H1 (cell line): ENCODE measurements at regions not wholly inside any gene's neighbourhood (a gene's known extent, or its start where the extent isn't known, plus 50 kb on each side); places are given as distances from the start of the nearest gene placed in this dataset.

Source experiments
- CTCF ChIA-PET: fragments of 300-600 bp; sonication (Branson Sonifier 250); formaldehyde crosslinking; loops from one replicate; lab custom pipeline; 2021; ENCODE audit not compliant: partially characterized antibody; lab: Charles Lee
- POLR2A ChIA-PET: fragments of 300-600 bp; sonication (Branson Sonifier 250); formaldehyde crosslinking; loops from one replicate; lab custom pipeline; 2021; ENCODE audit warnings: inconsistent platforms; ENCODE audit not compliant: partially characterized antibody; lab: Charles Lee
- DNase-seq, 2 experiments: peaks; one replicate each; pipeline versions ENCODE4 v3.0.0 to v3.0.0-alpha.2; 2010 to 2022; ENCODE audit warnings: low spot score in 2 of 2, low read depth in 1 of 2, mixed read lengths in 1 of 2
- FAIRE-seq: peaks from 2 replicates; lab custom pipeline; 2011; peaks lifted over from hg19 to GRCh38; lab: Jason Lieb, UNC
- H2AFZ ChIP-seq: 2 replicates; pipeline ENCODE4 v1.8.1; 2012; ENCODE audit warnings: low read length, inconsistent platforms
- H2AK5ac ChIP-seq: 2 replicates; pipeline ENCODE4 v1.6.1; 2013; ENCODE audit warnings: low read depth, low read length
- H2BK120ac ChIP-seq: replicated peaks from 2 replicates; pipeline ENCODE3; 2013; ENCODE audit warnings: low read depth, low read length, inconsistent platforms
- H2BK12ac ChIP-seq: 2 replicates; pipeline ENCODE4 v1.6.1; 2013; ENCODE audit warnings: low read depth, low read length
- H2BK15ac ChIP-seq: 2 replicates; pipeline ENCODE4 v1.6.1; 2013; ENCODE audit warnings: low read length
- H2BK20ac ChIP-seq: 2 replicates; pipeline ENCODE4 v1.6.1; 2013; ENCODE audit warnings: low read length
- H2BK5ac ChIP-seq: 2 replicates; pipeline ENCODE4 v1.6.1; 2013; ENCODE audit warnings: low read depth, low read length
- H3K14ac ChIP-seq: 2 replicates; pipeline ENCODE4 v1.6.1; 2013; ENCODE audit warnings: inconsistent platforms; ENCODE audit not compliant: insufficient read length
- H3K18ac ChIP-seq: 2 replicates; pipeline ENCODE4 v1.6.1; 2013; ENCODE audit warnings: low read length; ENCODE audit errors: extremely low read depth
- H3K23ac ChIP-seq: 2 replicates; pipeline ENCODE4 v1.6.1; 2013; ENCODE audit warnings: inconsistent platforms; ENCODE audit not compliant: insufficient read length
- H3K23me2 ChIP-seq: 2 replicates; pipeline ENCODE4 v1.6.1; 2013; ENCODE audit warnings: low read depth, low read length
- H3K27ac ChIP-seq: 2 replicates; pipeline ENCODE4 v1.6.1; 2011; ENCODE audit warnings: low read depth, low read length, inconsistent platforms
- H3K27me3 ChIP-seq, 4 experiments: replicated peaks in 1 of 4; 1 replicate in 1 of 4; 2 replicates in 3 of 4; pipeline versions ENCODE4 v1.6.1 to v1.8.1; 2011 to 2013; ENCODE audit warnings: low read length in 3 of 4, mild to moderate bottlenecking in 3 of 4, inconsistent platforms in 2 of 4, mixed read lengths in 2 of 4, moderate library complexity in 1 of 4; ENCODE audit not compliant: control insufficient read depth in 3 of 4, insufficient read depth in 3 of 4; ENCODE audit errors: extremely low read depth in 1 of 4
- H3K36me3 ChIP-seq, 4 experiments: 2 replicates each; pipeline versions ENCODE4 v1.6.1 to v1.8.1; 2011 to 2013; ENCODE audit warnings: mild to moderate bottlenecking in 4 of 4, low read length in 3 of 4, moderate library complexity in 2 of 4, control low read depth in 1 of 4, inconsistent platforms in 1 of 4; ENCODE audit not compliant: insufficient read depth in 4 of 4, control insufficient read depth in 2 of 4
- H3K4ac ChIP-seq: replicated peaks from 2 replicates; pipeline ENCODE3; 2013; ENCODE audit warnings: low read length, low read depth, mixed read lengths, inconsistent platforms; ENCODE audit not compliant: insufficient read length
- H3K4me1 ChIP-seq, 4 experiments: replicated peaks in 1 of 4; 1 replicate in 1 of 4; 2 replicates in 3 of 4; pipeline versions ENCODE4 v1.6.1 to v1.8.1; 2011 to 2013; ENCODE audit warnings: low read length in 3 of 4, inconsistent platforms in 2 of 4, mixed read lengths in 1 of 4; ENCODE audit not compliant: insufficient read depth in 4 of 4, control insufficient read depth in 3 of 4
- H3K4me2 ChIP-seq, 2 experiments: 2 replicates each; pipeline versions ENCODE4 v1.6.1 to v1.8.1; 2011 to 2013; ENCODE audit warnings: low read depth in 2 of 2, low read length in 2 of 2, control low read depth in 1 of 2, inconsistent platforms in 1 of 2, mild to moderate bottlenecking in 1 of 2; ENCODE audit not compliant: insufficient read depth in 1 of 2
- H3K4me3 ChIP-seq, 4 experiments: fragments of 200-600, 300-600 bp in 1 of 4; sonication (generic), shearing (Covaris generic), sonication (Bioruptor Twin) in 1 of 4; 2 replicates each; pipeline versions ENCODE4 v1.5.1 to v1.8.1; 2011 to 2016; ENCODE audit warnings: low read length in 4 of 4, low read depth in 3 of 4, control low read depth in 2 of 4, inconsistent platforms in 2 of 4, mild to moderate bottlenecking in 2 of 4, mixed read lengths in 1 of 4, moderate library complexity in 1 of 4; ENCODE audit not compliant: insufficient read depth in 2 of 4; ENCODE audit errors: extremely low read depth in 1 of 4
- H3K56ac ChIP-seq: replicated peaks from 2 replicates; pipeline ENCODE3; 2013; ENCODE audit warnings: low read depth, mild to moderate bottlenecking, mixed read lengths, low read length, inconsistent platforms; ENCODE audit not compliant: insufficient read length
- H3K79me1 ChIP-seq: 2 replicates; pipeline ENCODE4 v1.6.1; 2013; ENCODE audit warnings: low read depth, low read length, control low read depth
- H3K79me2 ChIP-seq, 2 experiments: 2 replicates each; pipeline versions ENCODE4 v1.6.1 to v1.8.1; 2012 to 2013; ENCODE audit warnings: low read length in 2 of 2, mild to moderate bottlenecking in 2 of 2, inconsistent platforms in 1 of 2; ENCODE audit not compliant: insufficient read depth in 2 of 2, control insufficient read depth in 1 of 2
- H3K9ac ChIP-seq, 4 experiments: replicated peaks in 1 of 4; 1 replicate in 1 of 4; 2 replicates in 3 of 4; pipeline versions ENCODE4 v1.6.1 to v1.8.1; 2011 to 2013; ENCODE audit warnings: low read depth in 3 of 4, low read length in 3 of 4, control low read depth in 2 of 4, mild to moderate bottlenecking in 2 of 4, moderate library complexity in 2 of 4, inconsistent platforms in 1 of 4; ENCODE audit errors: extremely low read depth in 1 of 4
- H3K9me3 ChIP-seq, 2 experiments: 2 replicates each; pipeline versions ENCODE4 v1.6.1 to v1.8.1; 2012 to 2013; ENCODE audit warnings: mild to moderate bottlenecking in 2 of 2, moderate library complexity in 2 of 2, control low read depth in 1 of 2, inconsistent platforms in 1 of 2, low read depth in 1 of 2, low read length in 1 of 2, mixed read lengths in 1 of 2; ENCODE audit not compliant: insufficient read depth in 2 of 2
- H4K20me1 ChIP-seq, 2 experiments: replicated peaks in 1 of 2; 2 replicates each; pipeline versions ENCODE3 to v1.8.1; 2011 to 2013; ENCODE audit warnings: inconsistent platforms in 2 of 2, low read length in 2 of 2, mild to moderate bottlenecking in 1 of 2; ENCODE audit not compliant: insufficient read depth in 2 of 2, control insufficient read depth in 1 of 2
- H4K5ac ChIP-seq: 2 replicates; pipeline ENCODE4 v1.6.1; 2013; ENCODE audit warnings: low read length, low read depth, mixed read lengths, inconsistent platforms; ENCODE audit not compliant: insufficient read length
- H4K8ac ChIP-seq: 2 replicates; pipeline ENCODE4 v1.8.0; 2013; ENCODE audit warnings: mild to moderate bottlenecking, moderate library complexity, low read length, inconsistent platforms; ENCODE audit not compliant: insufficient read depth; ENCODE audit errors: extremely low read depth
- H4K91ac ChIP-seq: replicated peaks from 2 replicates; pipeline ENCODE3; 2013; ENCODE audit warnings: low read length, mixed read lengths, inconsistent platforms; ENCODE audit not compliant: insufficient read length
- ASH2L ChIP-seq: fragments of 200-600, 300-600 bp; sonication (generic); IDR thresholded peaks from one replicate; pipeline ENCODE4 v1.7.1; 2017; ENCODE audit warnings: low read length
- BACH1 ChIP-seq: IDR thresholded peaks from 2 replicates; pipeline ENCODE4 v1.6.1; 2012; ENCODE audit warnings: low read length, improper control_type of control experiment
- CBX8 ChIP-seq: fragments of 300-800, 300-1000 bp; sonication (generic); IDR thresholded peaks from 2 replicates; pipeline ENCODE4 v1.7.1; 2016; ENCODE audit warnings: low read depth, low read length, borderline replicate concordance
- CHD2 ChIP-seq: IDR thresholded peaks from 2 replicates; pipeline ENCODE4 v1.6.1; 2012; ENCODE audit warnings: low read length, improper control_type of control experiment
- CREB1 ChIP-seq: IDR thresholded peaks from 2 replicates; pipeline ENCODE4 v1.6.1; 2012; ENCODE audit warnings: inconsistent platforms
- E2F6 ChIP-seq: IDR thresholded peaks from 2 replicates; pipeline ENCODE4 v1.6.1; 2012; ENCODE audit warnings: inconsistent platforms
- GABPA ChIP-seq: IDR thresholded peaks from 2 replicates; pipeline ENCODE4 v1.6.1; 2011; ENCODE audit warnings: mild to moderate bottlenecking, low read length, moderate library complexity, borderline replicate concordance; ENCODE audit not compliant: insufficient read depth
- GTF2F1 ChIP-seq: IDR thresholded peaks from 2 replicates; pipeline ENCODE4 v1.6.1; 2012; ENCODE audit warnings: low read depth, low read length, improper control_type of control experiment, borderline replicate concordance
- KDM5A ChIP-seq: fragments of 200-600 bp; IDR thresholded peaks from 2 replicates; pipeline ENCODE4 v1.7.1; 2012; ENCODE audit warnings: mild to moderate bottlenecking, low read length, inconsistent platforms, mixed read lengths
- SP4 ChIP-seq: IDR thresholded peaks from 2 replicates; pipeline ENCODE4 v1.6.1; 2012; ENCODE audit warnings: low read length, inconsistent platforms
- SUZ12 ChIP-seq: fragments of 200-600 bp; sonication (generic); IDR thresholded peaks from 2 replicates; pipeline ENCODE4 v1.6.1; 2012; ENCODE audit warnings: mild to moderate bottlenecking, inconsistent platforms, low read length, moderate library complexity, mixed read lengths
- TEAD4 ChIP-seq: IDR thresholded peaks from 2 replicates; pipeline ENCODE4 v1.6.1; 2012; ENCODE audit warnings: low read depth, low read length, inconsistent platforms, mixed read lengths
- WGBS, 2 experiments: shearing (Covaris generic) in 1 of 2; methylation state at CpG; one replicate each; pipeline versions ENCODE4 v1.1.6 to v1.1.7; 2013 to 2015; ENCODE audit warnings: low lambda C conversion rate in 2 of 2, mixed read lengths in 2 of 2, inconsistent platforms in 1 of 2, low coverage in 1 of 2, missing lambda C conversion rate in 1 of 2; ENCODE audit not compliant: insufficient replicate concordance in 2 of 2, insufficient coverage in 1 of 2, insufficient read length in 1 of 2; ENCODE audit errors: extremely low coverage in 1 of 2, missing lambda C conversion rate in 1 of 2; 5-methylcytosine and 5-hydroxymethylcytosine counted together

GRCh38 chr2:109683452-109683851 lies 69.3 kb downstream of the SOWAHC start:
- no peak overlapping the region for H2AK5ac ChIP-seq
- H3K23ac ChIP-seq: no peak overlapping the region
- H3K27me3 ChIP-seq: no peaks in the 10 kb centered on the region
- no peaks in the 10 kb centered on the region for H3K79me2 ChIP-seq
- H2BK20ac ChIP-seq: no peak overlapping the region
- H2BK12ac ChIP-seq: no peak overlapping the region
- H4K20me1 ChIP-seq: no peaks in the 10 kb centered on the region
- no peaks in the 10 kb centered on the region for H3K79me1 ChIP-seq
- no peak overlapping the region for H2AFZ ChIP-seq
- H4K8ac ChIP-seq: no peak overlapping the region
- FAIRE-seq (no peak), DNase-seq (no peak)
- no peak overlapping the region for H3K27ac ChIP-seq
- H3K18ac ChIP-seq: no peak overlapping the region
- H3K14ac ChIP-seq: no peak overlapping the region
- H2BK120ac ChIP-seq: no peak overlapping the region
- no peak overlapping the region for H4K91ac ChIP-seq
- no peaks in the 10 kb centered on the region for H3K9me3 ChIP-seq
- H4K5ac ChIP-seq: no peak overlapping the region
- no peak overlapping the region for H3K4ac ChIP-seq
- no peak overlapping the region for H2BK5ac ChIP-seq
- H2BK15ac ChIP-seq: no peak overlapping the region; the same call in 1 of the 2 replicates
- TF ChIP-seq GABPA: no peak
- no peak for TF ChIP-seq CREB1
- no peak for TF ChIP-seq ASH2L
- TF ChIP-seq SP4: no peak
- TF ChIP-seq GTF2F1: no peak
- TF ChIP-seq CBX8: no peak
- TF ChIP-seq BACH1: no peak
- TF ChIP-seq TEAD4: no peak
- TF ChIP-seq SUZ12: no peak
- no peak for TF ChIP-seq CHD2
- TF ChIP-seq E2F6: no peak
- TF ChIP-seq KDM5A: no peak
- H3K4me1 ChIP-seq: no peaks in the 10 kb centered on the region
- no peak overlapping the region for H3K4me2 ChIP-seq
- no peaks in the 10 kb centered on the region for H3K36me3 ChIP-seq
- no peaks in the 10 kb centered on the region for H3K23me2 ChIP-seq
- ChIA-PET CTCF (interaction anchor here (0.6 to 1.1 kb wide), 2 partner anchors 11 to 35 kb away, joined by 3 read pairs; no protein-coding TSS in a partner anchor), POLR2A (no interaction called here)
- WGBS, 2 experiments: 93% methylated on average over 8 of the region's 8 CpGs; no CpG with 5 or more reads in 1 of the 2 experiments
- H3K4me3 ChIP-seq: no peak overlapping the region
- no peak overlapping the region for H3K9ac ChIP-seq
- no peak overlapping the region for H3K56ac ChIP-seq
